WERI-Rb-1 (cell line): ENCODE measurements at regions not wholly inside any gene's neighbourhood (a gene's known extent, or its start where the extent isn't known, plus 50 kb on each side); places are given as distances from the start of the nearest gene placed in this dataset.

Experiments
- DNase-seq: peaks from one replicate; pipeline ENCODE4 v3.0.0-alpha.2; 2020
- H3K27ac ChIP-seq: fragments of 250-450 bp; sonication (Bioruptor Pico); 2 replicates; pipeline ENCODE4 v1.5.1; 2020; ENCODE audit warnings: mild to moderate bottlenecking, moderate library complexity
- H3K27me3 ChIP-seq: fragments of 250-450 bp; sonication (Bioruptor Pico); 2 replicates; pipeline ENCODE4 v1.5.1; 2021; ENCODE audit warnings: mild to moderate bottlenecking, low read depth, moderate library complexity; ENCODE audit not compliant: insufficient read depth, severe bottlenecking
- H3K36me3 ChIP-seq: fragments of 250-450 bp; sonication (Bioruptor Pico); 2 replicates; pipeline ENCODE4 v1.5.1; 2020; ENCODE audit warnings: mild to moderate bottlenecking, moderate library complexity
- H3K4me3 ChIP-seq: 2 replicates; pipeline ENCODE4 v1.5.1; 2011; ENCODE audit warnings: low read depth, mild to moderate bottlenecking, control low read depth, low read length
- H3K9me3 ChIP-seq: fragments of 250-450 bp; sonication (Bioruptor Pico); 2 replicates; pipeline ENCODE4 v1.5.1; 2021; ENCODE audit warnings: mild to moderate bottlenecking, moderate library complexity; ENCODE audit not compliant: severe bottlenecking
- TF ChIP-seq, protein P1 (sequence below): IDR thresholded peaks from 2 replicates; pipeline ENCODE4 v1.5.1; 2011; ENCODE audit warnings: low read depth, mild to moderate bottlenecking, control low read depth, inconsistent platforms, low read length

DNA sequence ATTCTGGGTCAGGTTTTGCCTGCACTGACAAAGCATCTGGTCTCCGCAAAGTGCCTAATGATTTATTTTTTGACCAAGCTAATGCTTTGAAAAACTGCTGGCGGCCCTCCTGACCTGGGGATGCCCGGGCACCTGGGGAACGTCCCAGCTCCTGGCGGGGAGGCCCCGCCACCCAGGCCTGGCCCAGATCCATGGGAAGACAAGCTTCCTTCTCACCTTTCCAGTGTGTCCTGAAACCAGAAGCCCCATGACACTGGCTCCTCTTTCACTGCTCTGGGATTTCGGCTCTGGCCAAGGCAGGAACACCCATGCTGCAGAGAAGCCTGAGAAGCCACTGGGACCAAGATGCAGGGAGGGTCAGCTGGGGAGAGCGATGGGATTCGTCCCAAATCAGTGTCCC is 144.1 kb downstream of the SEC61B start:
- DNase-seq, result no peak
- no peak overlapping the region for H3K27ac ChIP-seq
- H3K36me3 ChIP-seq, result no peaks in the 10 kb centered on the region
- H3K9me3 ChIP-seq, result no peaks in the 10 kb centered on the region
- H3K27me3 ChIP-seq, result no peaks in the 10 kb centered on the region
- TF ChIP-seq, protein P1, sequence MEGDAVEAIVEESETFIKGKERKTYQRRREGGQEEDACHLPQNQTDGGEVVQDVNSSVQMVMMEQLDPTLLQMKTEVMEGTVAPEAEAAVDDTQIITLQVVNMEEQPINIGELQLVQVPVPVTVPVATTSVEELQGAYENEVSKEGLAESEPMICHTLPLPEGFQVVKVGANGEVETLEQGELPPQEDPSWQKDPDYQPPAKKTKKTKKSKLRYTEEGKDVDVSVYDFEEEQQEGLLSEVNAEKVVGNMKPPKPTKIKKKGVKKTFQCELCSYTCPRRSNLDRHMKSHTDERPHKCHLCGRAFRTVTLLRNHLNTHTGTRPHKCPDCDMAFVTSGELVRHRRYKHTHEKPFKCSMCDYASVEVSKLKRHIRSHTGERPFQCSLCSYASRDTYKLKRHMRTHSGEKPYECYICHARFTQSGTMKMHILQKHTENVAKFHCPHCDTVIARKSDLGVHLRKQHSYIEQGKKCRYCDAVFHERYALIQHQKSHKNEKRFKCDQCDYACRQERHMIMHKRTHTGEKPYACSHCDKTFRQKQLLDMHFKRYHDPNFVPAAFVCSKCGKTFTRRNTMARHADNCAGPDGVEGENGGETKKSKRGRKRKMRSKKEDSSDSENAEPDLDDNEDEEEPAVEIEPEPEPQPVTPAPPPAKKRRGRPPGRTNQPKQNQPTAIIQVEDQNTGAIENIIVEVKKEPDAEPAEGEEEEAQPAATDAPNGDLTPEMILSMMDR, result no peak
- H3K4me3 ChIP-seq, result no peak overlapping the region

DNA sequence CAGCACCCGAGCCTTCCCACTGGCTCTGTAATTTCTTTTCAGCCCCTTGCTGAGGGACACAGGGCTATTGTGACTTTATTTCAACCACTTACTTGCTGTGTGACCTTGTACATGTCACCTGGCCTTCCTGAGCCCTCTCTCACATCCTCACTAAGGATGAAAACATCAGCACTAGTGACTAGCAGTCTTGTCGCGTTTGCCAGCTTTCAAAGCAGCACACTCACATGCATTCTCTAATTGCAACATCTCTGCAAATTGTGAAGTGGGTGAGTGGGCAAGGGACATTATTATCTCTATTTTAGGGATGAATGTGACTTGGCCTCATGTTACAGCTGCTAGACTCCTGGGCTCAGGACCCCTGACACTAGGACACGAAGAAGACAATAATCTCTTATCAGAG is 144.5 kb downstream of the SEC61B start:
- Histone ChIP-seq H3K9me3 (no peaks in the 10 kb centered on the region), H3K4me3 (no peak overlapping the region), H3K27ac (no peak overlapping the region), H3K27me3 (no peaks in the 10 kb centered on the region), H3K36me3 (no peaks in the 10 kb centered on the region)
- no peak for DNase-seq
- TF ChIP-seq, protein P1, result no peak

DNA sequence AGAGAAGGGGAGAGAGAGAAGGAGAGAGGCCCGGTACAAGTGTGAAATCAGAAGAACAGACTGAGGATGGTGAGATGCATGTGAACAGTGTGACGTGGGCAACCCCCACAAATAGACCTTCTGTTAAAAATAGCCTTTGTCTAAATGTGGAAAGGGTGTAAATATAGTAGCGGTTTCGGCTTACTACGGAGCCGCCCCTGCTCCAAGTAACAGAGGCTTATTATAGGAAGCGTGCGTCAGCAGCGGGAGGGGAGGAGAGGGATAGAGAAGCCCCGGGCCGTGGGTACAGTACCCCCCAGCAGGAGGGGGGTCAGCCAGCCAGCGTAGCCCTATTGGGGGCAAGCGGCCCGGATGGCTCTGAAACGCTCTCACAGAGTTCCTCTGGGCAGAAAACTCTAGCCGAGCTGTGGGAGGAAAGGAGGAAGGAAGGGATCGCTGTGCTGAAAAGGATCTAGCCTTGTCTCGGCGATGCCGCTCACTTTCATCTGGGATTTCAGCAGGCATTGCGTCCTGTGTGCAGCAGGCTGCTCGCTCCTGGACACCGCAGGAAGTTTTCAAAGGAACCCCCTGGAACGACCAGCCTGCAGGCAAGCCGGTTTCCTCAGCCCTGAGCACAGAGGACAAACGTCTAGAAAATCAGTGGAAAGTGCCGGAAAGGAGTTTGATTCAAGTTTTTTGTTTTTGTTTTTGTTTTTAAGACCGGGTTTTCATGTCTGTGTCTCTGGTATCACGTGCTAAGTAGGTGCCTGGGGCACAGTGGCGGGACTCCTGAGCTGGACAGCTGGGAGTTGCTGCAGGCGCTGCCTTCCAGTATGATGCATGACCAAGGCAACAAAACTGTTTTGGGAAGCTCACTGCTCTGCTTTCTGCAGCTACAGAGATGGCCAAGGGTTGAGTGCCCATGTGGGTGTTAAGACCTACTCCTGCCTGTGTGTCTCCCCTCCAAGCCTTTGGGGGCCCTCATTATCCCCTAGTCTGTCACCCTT is 146.6 kb downstream of the SEC61B start:
- Histone ChIP-seq H3K36me3 (no peaks in the 10 kb centered on the region), H3K27ac (no peak overlapping the region), H3K9me3 (no peaks in the 10 kb centered on the region), H3K27me3 (no peaks in the 10 kb centered on the region), H3K4me3 (peak overlapping the region; percentile 49)
- TF ChIP-seq, protein P1, result no peak
- DNase-seq, result peak; percentile 45

DNA sequence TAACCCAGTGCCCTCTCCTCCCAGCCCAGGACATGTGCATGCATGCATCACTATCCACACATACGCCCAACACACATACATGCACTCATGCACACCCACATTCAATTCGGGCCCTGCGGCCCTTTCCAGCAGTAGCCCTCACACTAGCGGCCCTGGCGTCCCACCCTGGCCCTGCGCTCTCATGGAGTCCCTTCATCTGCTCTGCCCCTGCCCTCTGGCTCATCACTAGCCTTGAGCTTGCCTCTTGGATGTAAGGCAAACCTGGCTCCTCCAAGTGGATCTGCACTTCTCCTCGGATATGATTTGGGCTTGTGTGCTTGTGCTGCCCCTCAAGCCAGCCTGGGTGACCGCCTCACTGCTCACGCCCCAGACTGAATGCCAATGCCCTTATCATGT is 147.2 kb downstream of the SEC61B start:
- Histone ChIP-seq H3K27me3 (no peaks in the 10 kb centered on the region), H3K27ac (no peak overlapping the region)
- DNase-seq, result no peak

DNA sequence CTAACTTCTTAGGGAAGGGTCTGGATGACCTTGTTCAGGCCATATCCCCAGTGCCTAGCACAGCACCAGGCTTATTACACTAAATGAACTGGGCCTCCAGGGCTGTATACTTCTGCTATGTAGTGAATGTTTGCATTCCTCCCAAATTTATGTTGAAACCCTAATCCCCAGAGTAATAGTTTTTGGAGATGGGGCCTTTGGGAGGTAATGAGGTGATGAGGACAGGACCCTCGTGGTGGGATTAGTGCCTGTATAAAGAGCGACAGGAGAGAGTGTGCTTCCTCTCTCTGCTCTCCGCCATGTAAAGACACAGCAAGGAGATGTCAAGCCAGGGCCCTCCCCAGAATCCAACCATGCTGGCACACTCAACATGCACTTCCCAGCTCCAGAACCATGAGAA is 148.3 kb downstream of the SEC61B start:
- Histone ChIP-seq H3K36me3 (no peaks in the 10 kb centered on the region), H3K27ac (no peak overlapping the region), H3K9me3 (no peaks in the 10 kb centered on the region), H3K27me3 (no peaks in the 10 kb centered on the region), H3K4me3 (no peak overlapping the region)
- no peak for DNase-seq
- TF ChIP-seq, protein P1, result no peak

More for the DNA sequence above, 147.2 kb downstream of the SEC61B start:
- Histone ChIP-seq H3K9me3 (no peaks in the 10 kb centered on the region), H3K36me3 (no peaks in the 10 kb centered on the region), H3K4me3 (no peak overlapping the region)
- TF ChIP-seq, protein P1, result no peak
